K562 (cell line): ENCODE measurements at regions not wholly inside any gene's neighbourhood (a gene's known extent, or its start where the extent isn't known, plus 50 kb on each side); places are given as distances from the start of the nearest gene placed in this dataset.

Source experiments
- ATAC-seq: fragments of 200-7000 bp; cut with Tn5 transposase; 3 replicates; pipeline ENCODE4 v1.9.1; 2020; ENCODE audit warnings: moderate library complexity
- BruUV-seq: library from RNA; stranded (reverse); fragments of 400-500 nt; replicated peaks from 2 replicates; lab custom pipeline; 2021; lab: Mats Ljungman, UMichigan
- CTCF ChIA-PET: fragments of 300-600 bp; formaldehyde crosslinking; extraction: SDS; loops from one replicate; lab custom pipeline; 2021; ENCODE audit warnings: low intra/inter-chr PET ratio; lab: Yijun Ruan, JAX
- POLR2A ChIA-PET: fragments of 300-600, 350-650 bp; sonication (Branson Sonifier 250); formaldehyde crosslinking; extraction: SDS; loops from one replicate; lab custom pipeline; 2021; ENCODE audit warnings: antibody characterized with exemption, inconsistent platforms; lab: Yijun Ruan, JAX
- DNase-seq, 4 experiments: peaks; one replicate each; pipeline versions ENCODE4 v3.0.0 to v3.0.0-alpha.2; 2011 to 2018; ENCODE audit warnings: low spot score in 3 of 4, mixed read lengths in 3 of 4; ENCODE audit errors: extremely low read depth in 1 of 4
- FAIRE-seq: peaks from 2 replicates; lab custom pipeline; 2011; peaks lifted over from hg19 to GRCh38; lab: Jason Lieb, UNC
- H2AFZ ChIP-seq: 2 replicates; pipeline ENCODE4 v1.6.0; 2011; ENCODE audit warnings: low read depth, low read length, control low read depth, inconsistent platforms
- H3K27ac ChIP-seq: fragments of 200-600 bp; 3 replicates; pipeline ENCODE4 v1.8.0; 2011; ENCODE audit warnings: low read depth, mild to moderate bottlenecking, control low read depth, inconsistent platforms, low read length, moderate library complexity, mixed read lengths; ENCODE audit errors: extremely low read depth
- H3K27me3 ChIP-seq, 2 experiments: fragments of 300-600 bp in 1 of 2; 2 replicates in 1 of 2; 3 replicates in 1 of 2; pipeline versions ENCODE4 v1.6.0 to v1.8.0; 2011; ENCODE audit warnings: inconsistent platforms in 2 of 2, low read length in 2 of 2, mild to moderate bottlenecking in 1 of 2, mixed read lengths in 1 of 2, moderate library complexity in 1 of 2; ENCODE audit not compliant: control insufficient read depth in 2 of 2, insufficient read depth in 2 of 2
- H3K36me3 ChIP-seq: fragments of 300-600 bp; 3 replicates; pipeline ENCODE4 v1.8.0; 2011; ENCODE audit warnings: mild to moderate bottlenecking, low read length, inconsistent platforms; ENCODE audit not compliant: control insufficient read depth, insufficient read depth
- H3K4me1 ChIP-seq, 2 experiments: fragments of 200-600 bp in 1 of 2; replicated peaks in 1 of 2; 2 replicates in 1 of 2; 3 replicates in 1 of 2; pipeline versions ENCODE4 v1.5.1 to v1.8.0; 2011; ENCODE audit warnings: inconsistent platforms in 2 of 2, low read length in 2 of 2, mild to moderate bottlenecking in 1 of 2, mixed read lengths in 1 of 2, moderate library complexity in 1 of 2; ENCODE audit not compliant: control insufficient read depth in 2 of 2, insufficient read depth in 2 of 2
- H3K4me2 ChIP-seq: 2 replicates; pipeline ENCODE4 v1.6.1; 2011; ENCODE audit warnings: low read length, control low read depth, inconsistent platforms, mixed read lengths; ENCODE audit not compliant: insufficient read depth
- H3K4me3 ChIP-seq: fragments of 200-600 bp; sonication (generic), shearing (Covaris generic); 2 replicates; pipeline ENCODE4 v1.5.1; 2016; ENCODE audit warnings: control low read depth, inconsistent platforms
- H3K79me2 ChIP-seq: fragments of 200-600 bp; 3 replicates; pipeline ENCODE4 v1.8.0; 2011; ENCODE audit warnings: low read length, inconsistent platforms; ENCODE audit not compliant: control insufficient read depth, insufficient read depth
- H3K9ac ChIP-seq, 2 experiments: 2 replicates each; pipeline versions ENCODE4 v1.6.0 to v1.6.1; 2011; ENCODE audit warnings: low read depth in 2 of 2, low read length in 2 of 2, control low read depth in 1 of 2, inconsistent platforms in 1 of 2, mild to moderate bottlenecking in 1 of 2, mixed read lengths in 1 of 2; ENCODE audit not compliant: insufficient read depth in 1 of 2
- H3K9me1 ChIP-seq: one replicate; pipeline ENCODE4 v1.6.0; 2011; ENCODE audit warnings: inconsistent platforms, mild to moderate bottlenecking, low read length, moderate library complexity; ENCODE audit not compliant: control insufficient read depth, insufficient read depth
- H3K9me3 ChIP-seq: replicated peaks from 2 replicates; pipeline ENCODE4 v1.5.1; 2011; ENCODE audit warnings: low read depth, low read length, inconsistent platforms; ENCODE audit not compliant: control insufficient read depth, insufficient read depth
- H4K20me1 ChIP-seq: replicated peaks from 2 replicates; pipeline ENCODE4 v1.6.1; 2011; ENCODE audit warnings: low read length, inconsistent platforms, mixed read lengths; ENCODE audit not compliant: control insufficient read depth, insufficient read depth
- BRCA1 ChIP-seq, 2 experiments: fragments of 450-650 bp in 1 of 2; sonication (generic) in 1 of 2; formaldehyde crosslinking in 1 of 2; IDR thresholded peaks; 2 replicates each; pipeline versions ENCODE4 v1.5.0 to v1.6.1; 2017 to 2020; ENCODE audit warnings: mild to moderate bottlenecking in 1 of 2, missing genetic modification reagents in 1 of 2
- FUS ChIP-seq: fragments of 200-400 bp; formaldehyde crosslinking; optimal IDR thresholded peaks from 2 replicates; pipeline ENCODE3; 2017; ENCODE audit warnings: low read depth, low read length
- MYC ChIP-seq, 2 experiments: fragments of 250-450 bp in 1 of 2; sonication (Bioruptor Pico) in 1 of 2; IDR thresholded peaks; 2 replicates each; pipeline versions ENCODE4 v1.5.1 to v1.6.1; 2012 to 2021; ENCODE audit warnings: low read depth in 2 of 2, borderline replicate concordance in 1 of 2, improper control_type of control experiment in 1 of 2, low read length in 1 of 2, mild to moderate bottlenecking in 1 of 2, moderate library complexity in 1 of 2
- ZNF12 ChIP-seq: sonication (generic); formaldehyde crosslinking; IDR thresholded peaks from 2 replicates; pipeline ENCODE4 v1.4.0; 2020; ENCODE audit warnings: mild to moderate bottlenecking, missing genetic modification reagents
- ZNF174 ChIP-seq: fragments of 250-450 bp; sonication (Bioruptor Pico); IDR thresholded peaks from 2 replicates; pipeline ENCODE4 v1.4.0; 2020; ENCODE audit warnings: mild to moderate bottlenecking
- ZNF408 ChIP-seq: fragments of 250-450 bp; sonication (Bioruptor Pico); IDR thresholded peaks from 2 replicates; pipeline ENCODE4 v1.4.0; 2020; ENCODE audit warnings: low read depth, mild to moderate bottlenecking, moderate library complexity
- WGBS: fragments of 100-300 bp; shearing (Covaris generic); methylation state at CpG from one replicate; pipeline ENCODE4 v1.1.6; 2016; ENCODE audit warnings: low coverage, mixed read lengths; ENCODE audit not compliant: insufficient coverage; ENCODE audit errors: missing lambda C conversion rate; 5-methylcytosine and 5-hydroxymethylcytosine counted together
- in situ Hi-C: fragments of 300-500 bp; cut with MboI; formaldehyde crosslinking; loops from 4 replicates; pipeline ENCODE4 v1.15.0; 2018; ENCODE audit warnings: inconsistent platforms, mixed read lengths
- intact Hi-C: fragments of 100-400 bp; cut with micrococcal nuclease; formaldehyde crosslinking; loops from 2 replicates; pipeline ENCODE4 v1.14.2; 2022
- TF ChIP-seq, protein P1 (sequence below): fragments of 250-450 bp; sonication (Bioruptor Pico); IDR thresholded peaks from 2 replicates; pipeline ENCODE4 v1.5.0; 2020; ENCODE audit warnings: mild to moderate bottlenecking, borderline replicate concordance
- TF ChIP-seq, protein P2 (sequence below): IDR thresholded peaks from 2 replicates; pipeline ENCODE4 v1.6.1; 2016; ENCODE audit warnings: missing genetic modification characterization, missing compliant biosample characterization
- TF ChIP-seq, protein P3 (sequence below): fragments of 450-650 bp; formaldehyde crosslinking; IDR thresholded peaks from 2 replicates; pipeline ENCODE4 v1.4.0; 2020; ENCODE audit warnings: mild to moderate bottlenecking, mixed read lengths

GRCh38 chr14:58807191-58807590 is 169.4 kb downstream of the DACT1 start (continued):
- TF ChIP-seq, protein P1, sequence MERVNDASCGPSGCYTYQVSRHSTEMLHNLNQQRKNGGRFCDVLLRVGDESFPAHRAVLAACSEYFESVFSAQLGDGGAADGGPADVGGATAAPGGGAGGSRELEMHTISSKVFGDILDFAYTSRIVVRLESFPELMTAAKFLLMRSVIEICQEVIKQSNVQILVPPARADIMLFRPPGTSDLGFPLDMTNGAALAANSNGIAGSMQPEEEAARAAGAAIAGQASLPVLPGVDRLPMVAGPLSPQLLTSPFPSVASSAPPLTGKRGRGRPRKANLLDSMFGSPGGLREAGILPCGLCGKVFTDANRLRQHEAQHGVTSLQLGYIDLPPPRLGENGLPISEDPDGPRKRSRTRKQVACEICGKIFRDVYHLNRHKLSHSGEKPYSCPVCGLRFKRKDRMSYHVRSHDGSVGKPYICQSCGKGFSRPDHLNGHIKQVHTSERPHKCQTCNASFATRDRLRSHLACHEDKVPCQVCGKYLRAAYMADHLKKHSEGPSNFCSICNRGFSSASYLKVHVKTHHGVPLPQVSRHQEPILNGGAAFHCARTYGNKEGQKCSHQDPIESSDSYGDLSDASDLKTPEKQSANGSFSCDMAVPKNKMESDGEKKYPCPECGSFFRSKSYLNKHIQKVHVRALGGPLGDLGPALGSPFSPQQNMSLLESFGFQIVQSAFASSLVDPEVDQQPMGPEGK (CRISPR knock-in tag), result no peak

- no peaks in the 10 kb centered on the region for H3K79me2 ChIP-seq
- no peak overlapping the region for H3K9ac ChIP-seq
- ChIA-PET POLR2A (no interaction called here), CTCF (no interaction called here)
- 0% methylated on average over 4 of the region's 4 CpGs for WGBS
- no peak overlapping the region for H3K4me3 ChIP-seq
- no peaks in the 10 kb centered on the region for H3K36me3 ChIP-seq
- no TSS peak for BruUV-seq
- H3K27me3 ChIP-seq, result no peaks in the 10 kb centered on the region
- ATAC-seq (no peak), DNase-seq (no peak), FAIRE-seq (no peak)
- in situ Hi-C loops, result no loop called here
- H3K4me1 ChIP-seq, result no peaks in the 10 kb centered on the region
- intact Hi-C loops, result no loop called here
- H2AFZ ChIP-seq, result no peak overlapping the region
- H3K9me3 ChIP-seq, result no peaks in the 10 kb centered on the region
- H3K4me2 ChIP-seq, result no peak overlapping the region
- no peak overlapping the region for H3K27ac ChIP-seq
- H4K20me1 ChIP-seq, result no peaks in the 10 kb centered on the region
- no peaks in the 10 kb centered on the region for H3K9me1 ChIP-seq
- TF ChIP-seq, protein P2, sequence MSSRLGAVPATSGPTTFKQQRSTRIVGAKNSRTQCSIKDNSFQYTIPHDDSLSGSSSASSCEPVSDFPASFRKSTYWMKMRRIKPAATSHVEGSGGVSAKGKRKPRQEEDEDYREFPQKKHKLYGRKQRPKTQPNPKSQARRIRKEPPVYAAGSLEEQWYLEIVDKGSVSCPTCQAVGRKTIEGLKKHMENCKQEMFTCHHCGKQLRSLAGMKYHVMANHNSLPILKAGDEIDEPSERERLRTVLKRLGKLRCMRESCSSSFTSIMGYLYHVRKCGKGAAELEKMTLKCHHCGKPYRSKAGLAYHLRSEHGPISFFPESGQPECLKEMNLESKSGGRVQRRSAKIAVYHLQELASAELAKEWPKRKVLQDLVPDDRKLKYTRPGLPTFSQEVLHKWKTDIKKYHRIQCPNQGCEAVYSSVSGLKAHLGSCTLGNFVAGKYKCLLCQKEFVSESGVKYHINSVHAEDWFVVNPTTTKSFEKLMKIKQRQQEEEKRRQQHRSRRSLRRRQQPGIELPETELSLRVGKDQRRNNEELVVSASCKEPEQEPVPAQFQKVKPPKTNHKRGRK, result no peak
- TF ChIP-seq ZNF12 (CRISPR knock-in tag) (no peak), ZNF174 (CRISPR knock-in tag) (no peak), BRCA1 (IDR thresholded peaks at IDR 0.05) (no peak), BRCA1 (CRISPR knock-in tag; IDR thresholded peaks at IDR 0.05) (no peak), FUS (no peak), MYC (IDR thresholded peaks at IDR 0.05; ENCODE audit: low read depth, low read length) (no peak), MYC (CRISPR knock-in tag; IDR thresholded peaks at IDR 0.05; ENCODE audit: borderline replicate concordance, low read depth) (no peak), ZNF408 (CRISPR knock-in tag) (no peak)
- TF ChIP-seq, protein P3, sequence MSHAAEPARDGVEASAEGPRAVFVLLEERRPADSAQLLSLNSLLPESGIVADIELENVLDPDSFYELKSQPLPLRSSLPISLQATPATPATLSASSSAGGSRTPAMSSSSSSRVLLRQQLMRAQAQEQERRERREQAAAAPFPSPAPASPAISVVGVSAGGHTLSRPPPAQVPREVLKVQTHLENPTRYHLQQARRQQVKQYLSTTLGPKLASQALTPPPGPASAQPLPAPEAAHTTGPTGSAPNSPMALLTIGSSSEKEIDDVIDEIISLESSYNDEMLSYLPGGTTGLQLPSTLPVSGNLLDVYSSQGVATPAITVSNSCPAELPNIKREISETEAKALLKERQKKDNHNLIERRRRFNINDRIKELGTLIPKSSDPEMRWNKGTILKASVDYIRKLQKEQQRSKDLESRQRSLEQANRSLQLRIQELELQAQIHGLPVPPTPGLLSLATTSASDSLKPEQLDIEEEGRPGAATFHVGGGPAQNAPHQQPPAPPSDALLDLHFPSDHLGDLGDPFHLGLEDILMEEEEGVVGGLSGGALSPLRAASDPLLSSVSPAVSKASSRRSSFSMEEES (CRISPR knock-in tag), result no peak
Observed at GRCh38 chr14:58808828-58809227, 171.1 kb downstream of the DACT1 start.
